SH-SY5Y (cell line): ENCODE measurements at regions not wholly inside any gene's neighbourhood (a gene's known extent, or its start where the extent isn't known, plus 50 kb on each side); places are given as distances from the start of the nearest gene placed in this dataset.

Source experiments
- GATA2 ChIP-seq: IDR thresholded peaks from 2 replicates; pipeline ENCODE4 v1.6.1; 2011; ENCODE audit warnings: mild to moderate bottlenecking, low read depth, low read length
- GATA3 ChIP-seq: IDR thresholded peaks from 2 replicates; pipeline ENCODE4 v1.6.1; 2011; ENCODE audit warnings: low read depth, mild to moderate bottlenecking, low read length, moderate library complexity

- no peak for TF ChIP-seq GATA3
- no peak for TF ChIP-seq GATA2
These were observed 76.8 kb upstream of the NXT1 start for GRCh38 chr20:23273776-23274175.
